H1 (cell line): ENCODE measurements at regions not wholly inside any gene's neighbourhood (a gene's known extent, or its start where the extent isn't known, plus 50 kb on each side); places are given as distances from the start of the nearest gene placed in this dataset.

Source experiments
- POU5F1 ChIP-seq: IDR thresholded peaks from 2 replicates; pipeline ENCODE4 v1.6.1; 2011; ENCODE audit warnings: low read depth, mild to moderate bottlenecking, low read length, moderate library complexity
- SP4 ChIP-seq: IDR thresholded peaks from 2 replicates; pipeline ENCODE4 v1.6.1; 2012; ENCODE audit warnings: low read length, inconsistent platforms

DNA sequence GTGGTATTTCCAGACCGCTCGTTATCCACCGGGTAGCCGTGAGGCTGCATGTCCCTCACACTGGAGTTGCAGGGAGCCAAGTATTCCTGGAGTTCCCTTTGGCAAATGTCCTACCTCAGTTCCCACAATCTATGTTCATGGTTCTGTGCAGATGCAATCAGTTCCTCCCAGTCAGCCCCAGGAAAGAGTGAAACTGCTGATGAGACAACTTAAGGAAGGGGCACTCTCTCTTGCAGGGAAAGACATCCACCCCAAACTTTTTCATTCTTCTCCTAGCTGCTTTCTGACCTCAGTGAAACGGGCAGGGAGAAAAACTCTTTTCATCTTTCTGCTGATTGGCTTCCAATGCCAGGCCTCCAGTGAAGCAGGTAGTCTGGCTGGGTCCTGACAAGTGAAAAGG lies 205.1 kb upstream of the TMEM45B start (continued):
- TF ChIP-seq POU5F1 (no peak), SP4 (no peak)
